ENCODE measurements at regions not wholly inside any gene's neighbourhood (a gene's known extent, or its start where the extent isn't known, plus 50 kb on each side); places are given as distances from the start of the nearest gene placed in this dataset.

GRCh38 chrY:15814241-15814640 is 1289.9 kb downstream of the NLGN4Y start (continued):
- TF ChIP-seq REST (IDR thresholded peaks at IDR 0.05; ENCODE audit: unreplicated experiment) (no peak), CREB1 (CRISPR knock-in tag; IDR thresholded peaks at IDR 0.05; ENCODE audit: low read depth) (no peak), ETS1 (IDR thresholded peaks at IDR 0.05) (no peak), JUNB (IDR thresholded peaks at IDR 0.05; ENCODE audit: unreplicated experiment) (no peak), ZNF114 (CRISPR knock-in tag; IDR thresholded peaks at IDR 0.05) (no peak), CTCF (conservative IDR thresholded peaks at IDR 0.05; ENCODE audit: low read depth in 2 of 2) (no peak), EZH2phosphoT487 (IDR thresholded peaks at IDR 0.05; ENCODE audit: unreplicated experiment) (no peak)
